ENCODE measurements at regions not wholly inside any gene's neighbourhood (a gene's known extent, or its start where the extent isn't known, plus 50 kb on each side); places are given as distances from the start of the nearest gene placed in this dataset.

DNA sequence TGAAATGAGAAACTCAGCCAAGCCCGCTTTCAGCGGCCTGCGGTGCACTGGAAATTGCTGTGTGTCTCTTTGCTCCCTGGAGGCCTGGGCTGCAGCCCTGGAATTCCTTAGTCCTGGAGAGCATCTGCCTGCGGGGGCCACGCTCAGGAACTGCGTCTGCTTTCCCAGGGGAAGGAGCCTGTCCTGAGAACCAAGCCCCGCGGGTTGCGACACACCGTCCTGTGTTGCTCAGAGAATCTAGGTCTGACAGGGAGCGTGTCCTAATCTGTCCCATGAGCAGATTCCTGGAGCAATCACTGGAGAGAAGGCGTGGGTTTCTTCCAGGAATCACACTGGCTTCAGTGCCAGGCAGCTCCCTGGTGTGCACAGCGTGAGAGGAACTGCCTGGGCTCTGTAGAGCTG lies 708.1 kb downstream of the BRD1 start:
- DNase-seq (ENCODE audit: low spot score): no peak

- DNase-seq (ENCODE audit: low spot score): no peak
Measured at GRCh38 chr22:49118065-49118464, 709.6 kb downstream of the BRD1 start.

DNA sequence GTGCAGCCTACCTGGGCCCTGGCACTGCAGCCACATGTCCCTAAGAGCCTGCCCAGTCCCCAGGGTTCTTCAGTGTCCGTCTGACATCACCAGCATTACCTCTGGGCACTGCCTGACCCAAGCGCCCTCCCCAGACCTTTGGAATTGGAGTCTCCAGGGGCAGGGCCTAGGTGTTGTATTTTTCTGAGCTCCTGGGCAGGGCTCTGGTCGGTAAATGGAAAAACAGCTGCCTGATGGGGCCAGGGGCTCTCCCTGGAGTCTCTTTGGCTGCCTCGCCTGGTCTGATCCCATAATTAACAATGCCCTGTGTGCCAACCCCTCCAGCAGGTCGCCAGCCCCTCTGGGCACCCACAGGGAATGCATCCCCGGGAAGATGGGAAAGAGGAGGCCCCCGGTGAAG lies 710.2 kb downstream of the BRD1 start:
- DNase-seq (ENCODE audit: low spot score): no peak

DNA sequence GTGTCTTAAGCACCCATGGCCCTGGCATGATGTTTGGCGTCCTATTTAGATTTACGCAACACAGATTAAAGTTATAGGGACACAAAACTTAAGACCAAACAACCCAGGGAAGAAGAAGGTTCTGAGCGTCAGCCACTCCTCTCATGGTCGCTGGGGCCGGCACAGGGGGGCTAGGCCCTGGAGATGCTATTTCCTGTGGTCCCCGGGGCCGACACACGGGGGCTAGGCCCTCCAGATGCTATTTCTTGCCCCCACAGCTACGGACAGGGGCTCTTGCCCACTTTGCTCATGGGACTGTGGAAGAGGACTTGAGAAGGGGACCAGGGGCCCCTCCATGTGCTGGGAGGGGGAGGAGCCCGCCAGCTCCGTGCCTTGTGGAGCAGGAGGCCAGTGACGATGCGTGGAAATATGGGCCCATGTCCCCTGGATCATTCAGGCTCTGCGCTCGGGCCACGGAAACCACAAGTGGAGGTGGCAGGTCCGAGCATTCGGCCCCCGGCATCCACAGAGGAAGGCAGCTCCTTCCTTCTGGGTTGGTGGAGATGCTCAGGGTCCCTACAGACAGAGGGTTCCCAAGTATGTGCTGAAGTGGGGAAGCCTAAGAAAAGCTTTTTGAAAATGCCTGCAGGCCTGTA lies 711.1 kb downstream of the BRD1 start:
- no peak for DNase-seq (ENCODE audit: low spot score)

GRCh38 chr22:49116021-49116420 lies 711.7 kb downstream of the BRD1 start:
- no peak for DNase-seq (ENCODE audit: low spot score)

DNA sequence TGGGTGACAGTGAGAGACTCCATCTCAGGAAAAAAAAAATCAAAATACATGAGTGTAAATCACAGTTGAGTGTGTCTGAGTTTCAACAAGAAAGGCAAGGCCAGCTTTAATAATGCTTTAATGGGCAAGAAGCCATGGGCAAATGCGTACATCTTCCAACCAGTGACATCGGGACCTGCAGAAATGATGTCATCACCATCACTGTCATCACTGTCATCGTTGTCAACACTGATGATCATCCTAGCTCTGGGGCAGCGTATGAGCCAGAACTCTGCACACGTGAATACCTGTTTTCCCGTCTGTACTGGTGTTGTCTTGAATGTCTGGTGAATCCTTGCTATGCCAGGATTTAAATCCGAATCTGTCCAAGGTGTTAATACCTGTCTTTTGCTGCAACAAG lies 712.5 kb downstream of the BRD1 start:
- DNase-seq (ENCODE audit: low spot score): no peak

DNA sequence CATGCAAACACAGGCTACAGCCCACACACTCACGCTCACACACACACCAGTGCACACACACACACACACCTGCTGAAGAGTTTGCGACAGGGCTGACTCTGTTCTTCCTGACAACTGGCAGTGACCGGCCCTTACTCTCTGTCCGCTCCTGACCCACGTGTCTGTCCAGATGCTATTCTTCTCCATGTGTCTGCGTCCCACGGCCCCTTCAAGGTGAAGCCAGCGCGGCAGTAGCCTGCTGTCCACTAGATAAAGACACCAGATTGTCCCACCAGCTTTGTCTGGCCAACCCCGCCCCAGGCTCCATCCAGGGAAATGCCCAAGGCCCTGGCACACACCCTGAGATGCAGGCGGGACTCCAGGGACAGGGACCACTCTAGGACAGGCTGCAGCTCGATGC lies 713.9 kb downstream of the BRD1 start:
- no peak for DNase-seq (ENCODE audit: low spot score)

DNA sequence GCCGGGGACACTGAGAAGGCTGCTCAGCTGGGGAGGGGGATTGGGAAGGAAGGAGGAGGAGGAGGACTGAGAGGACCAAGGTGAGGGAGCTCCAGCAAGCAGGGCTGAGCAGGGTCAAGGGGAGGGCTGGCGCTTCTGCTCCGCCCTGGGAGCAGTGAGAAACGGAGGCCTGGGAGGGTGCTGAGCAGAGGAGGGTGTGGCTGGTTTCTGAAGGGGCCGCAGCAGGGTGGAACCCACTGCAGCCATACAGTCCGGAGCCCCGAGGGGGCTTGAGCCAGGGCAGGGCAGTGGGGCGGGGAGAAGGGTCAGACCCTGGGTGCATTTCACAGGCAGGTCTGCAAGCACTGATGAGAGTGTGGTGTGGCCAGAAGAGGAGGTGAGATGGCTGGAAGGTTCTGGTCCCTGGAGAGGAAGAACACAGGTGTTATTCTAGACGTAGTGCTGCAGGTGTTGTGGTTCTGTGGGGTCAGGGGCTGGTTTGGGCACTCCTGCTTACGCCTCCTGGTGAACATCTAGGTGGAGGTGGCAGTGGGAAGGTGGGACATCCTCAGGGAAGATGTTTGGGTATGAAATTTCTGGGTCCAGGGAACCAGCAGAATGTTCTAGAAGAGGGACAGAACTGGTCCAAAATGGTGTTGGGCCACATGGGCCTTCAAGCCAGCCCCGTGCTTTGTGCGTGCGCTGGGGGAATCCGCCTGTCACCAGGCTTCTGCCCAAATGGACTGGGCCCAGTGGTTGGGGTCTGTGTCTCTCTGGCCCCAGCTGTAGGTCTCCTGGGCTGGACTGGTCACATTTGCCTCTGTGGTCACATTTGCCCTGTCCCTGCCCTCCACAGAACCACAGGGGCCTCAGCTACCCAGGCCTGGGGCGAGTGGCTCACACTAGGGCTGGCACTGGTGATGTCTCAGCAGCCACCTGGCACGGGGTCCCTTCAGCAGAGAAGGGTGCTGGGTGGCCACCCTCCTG lies 714.7 kb downstream of the BRD1 start:
- no peak for DNase-seq (ENCODE audit: low spot score)

DNA sequence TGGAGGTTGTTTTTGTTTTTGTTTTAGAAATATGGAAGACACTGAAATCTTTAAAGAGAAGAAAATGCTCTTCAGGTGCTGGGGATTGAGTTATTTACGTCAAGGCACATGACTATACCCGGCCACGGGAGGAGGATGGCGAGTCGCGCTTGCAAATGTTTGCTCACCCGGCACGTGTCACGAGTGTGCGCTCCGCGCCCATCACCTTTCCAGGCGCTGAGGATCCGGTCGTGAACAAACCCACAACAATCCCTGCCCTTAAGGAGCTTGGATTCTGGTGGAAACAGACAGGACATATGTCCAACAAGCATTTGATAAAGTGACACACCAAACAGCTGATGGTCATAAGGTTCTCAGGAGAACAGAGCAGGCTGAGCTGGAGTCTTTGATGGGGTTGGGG lies 715.5 kb downstream of the BRD1 start:
- no peak for DNase-seq (ENCODE audit: low spot score)

DNA sequence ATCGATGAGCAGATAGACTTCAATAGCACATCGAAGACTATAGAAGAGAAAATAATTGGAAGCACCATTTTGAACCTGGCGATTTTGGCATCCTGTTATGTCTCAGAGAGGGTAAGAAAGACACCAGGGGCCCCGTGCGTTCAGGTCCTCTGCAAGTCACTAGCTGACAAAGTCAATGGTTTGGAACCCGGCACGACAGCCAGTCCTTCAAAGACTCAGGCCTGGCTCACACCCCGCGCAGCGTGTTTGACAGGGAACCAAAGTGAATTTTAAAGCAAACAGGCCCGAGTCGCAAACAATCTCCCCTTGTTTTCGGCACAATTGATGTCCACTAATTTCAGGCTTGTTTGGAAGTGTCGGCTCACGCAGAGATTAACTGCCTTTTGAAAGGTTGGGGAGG lies 716.6 kb downstream of the BRD1 start:
- no peak for DNase-seq (ENCODE audit: low spot score)

DNA sequence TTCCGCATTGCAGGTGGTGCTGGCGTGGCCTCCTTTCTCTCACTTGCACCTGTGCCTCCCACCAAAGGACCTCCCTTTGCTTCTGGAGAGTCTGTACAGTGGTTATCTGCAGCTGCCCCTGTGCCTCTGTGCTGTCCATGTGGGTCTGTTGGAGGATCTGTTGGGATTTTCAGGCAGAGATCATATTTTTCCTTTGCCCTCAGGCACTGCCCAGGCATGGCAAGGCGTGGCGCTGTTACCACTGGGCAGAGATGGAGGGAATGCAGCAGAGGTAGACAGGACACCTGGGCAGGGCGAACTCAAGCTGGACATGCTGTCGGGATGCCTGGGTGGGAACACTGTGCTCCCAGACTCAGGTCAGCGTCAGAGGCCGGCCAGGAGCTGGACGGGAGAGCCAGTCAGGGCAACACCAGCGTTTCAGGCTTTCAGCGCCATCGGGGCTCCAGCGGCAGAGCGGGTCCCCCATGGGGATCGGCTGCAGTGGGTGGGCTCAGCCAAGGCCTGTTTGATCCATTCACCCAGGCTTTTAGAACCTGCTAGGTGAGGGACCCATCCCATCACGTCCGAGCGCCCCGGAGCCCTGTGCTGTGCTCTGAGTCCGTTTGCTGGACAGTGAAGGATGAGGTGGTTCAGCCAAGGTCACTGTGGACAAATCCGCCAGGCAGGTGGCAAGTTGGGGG lies 718.9 kb downstream of the BRD1 start:
- no peak for DNase-seq (ENCODE audit: low spot score)

GRCh38 chr22:49107961-49108530 lies 719.6 kb downstream of the BRD1 start:
- DNase-seq (ENCODE audit: low spot score): no peak

DNA sequence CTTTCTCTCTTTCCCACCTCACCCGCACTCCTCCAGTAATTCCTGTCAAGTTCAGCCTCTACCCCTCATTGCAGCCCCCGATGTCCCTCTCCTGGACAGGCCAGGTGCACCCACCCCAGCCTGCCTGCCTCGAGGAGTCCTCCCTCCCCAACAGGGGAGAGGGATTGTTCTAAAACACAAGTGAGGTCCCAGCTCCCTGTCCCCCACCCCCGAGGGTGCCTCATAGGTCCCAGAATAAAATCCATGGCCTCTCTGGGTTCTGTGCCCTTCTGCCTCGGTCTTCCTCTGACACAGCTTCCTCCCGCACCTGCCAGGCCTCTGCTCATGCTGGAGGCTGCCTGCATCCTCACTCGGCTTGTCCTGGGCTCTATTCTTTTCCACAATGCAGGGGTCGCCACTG lies 720.1 kb downstream of the BRD1 start:
- no peak for DNase-seq (ENCODE audit: low spot score)

- no peak for DNase-seq (ENCODE audit: low spot score)
Measured at GRCh38 chr22:49106842-49107152, 720.9 kb downstream of the BRD1 start.

DNA sequence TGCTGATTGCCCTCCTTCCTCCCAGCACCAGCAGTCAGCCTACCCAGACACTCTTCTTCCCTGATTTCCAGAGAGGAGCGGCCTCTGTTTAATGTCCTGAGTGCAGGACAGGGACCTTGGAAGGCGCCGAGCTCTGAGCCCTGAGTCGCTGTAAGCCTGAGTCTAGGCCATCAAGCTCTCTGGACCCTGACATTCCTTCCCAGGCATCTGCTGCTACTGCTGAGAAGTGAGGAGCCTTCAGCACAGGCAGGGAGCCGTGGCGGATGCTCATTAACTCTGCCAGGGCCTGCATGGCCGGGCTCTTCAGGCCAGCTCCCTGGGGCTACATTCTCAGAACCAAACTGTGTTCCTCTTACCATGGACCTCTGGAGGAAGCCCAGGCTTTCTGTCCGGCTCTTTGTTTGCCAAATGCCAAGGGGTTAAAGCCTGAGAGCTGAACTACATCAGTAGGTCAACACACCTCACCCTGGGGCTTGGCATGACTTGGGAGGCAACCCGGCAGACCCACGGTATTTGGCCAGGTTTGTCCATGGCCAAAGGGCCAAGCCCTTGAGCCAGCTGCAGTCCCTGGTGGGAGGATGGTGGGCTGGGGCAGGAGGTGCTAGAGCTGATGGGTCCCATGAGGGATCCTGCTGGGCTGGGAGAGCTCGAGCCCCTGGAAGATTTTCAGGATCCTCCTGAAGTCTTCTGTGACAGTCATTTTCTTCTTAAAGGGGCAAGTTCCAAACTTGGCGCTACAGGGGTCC lies 721.4 kb downstream of the BRD1 start:
- DNase-seq (ENCODE audit: low spot score): no peak

GRCh38 chr22:49104434-49104833 lies 723.2 kb downstream of the BRD1 start:
- no peak for DNase-seq (ENCODE audit: low spot score)

DNA sequence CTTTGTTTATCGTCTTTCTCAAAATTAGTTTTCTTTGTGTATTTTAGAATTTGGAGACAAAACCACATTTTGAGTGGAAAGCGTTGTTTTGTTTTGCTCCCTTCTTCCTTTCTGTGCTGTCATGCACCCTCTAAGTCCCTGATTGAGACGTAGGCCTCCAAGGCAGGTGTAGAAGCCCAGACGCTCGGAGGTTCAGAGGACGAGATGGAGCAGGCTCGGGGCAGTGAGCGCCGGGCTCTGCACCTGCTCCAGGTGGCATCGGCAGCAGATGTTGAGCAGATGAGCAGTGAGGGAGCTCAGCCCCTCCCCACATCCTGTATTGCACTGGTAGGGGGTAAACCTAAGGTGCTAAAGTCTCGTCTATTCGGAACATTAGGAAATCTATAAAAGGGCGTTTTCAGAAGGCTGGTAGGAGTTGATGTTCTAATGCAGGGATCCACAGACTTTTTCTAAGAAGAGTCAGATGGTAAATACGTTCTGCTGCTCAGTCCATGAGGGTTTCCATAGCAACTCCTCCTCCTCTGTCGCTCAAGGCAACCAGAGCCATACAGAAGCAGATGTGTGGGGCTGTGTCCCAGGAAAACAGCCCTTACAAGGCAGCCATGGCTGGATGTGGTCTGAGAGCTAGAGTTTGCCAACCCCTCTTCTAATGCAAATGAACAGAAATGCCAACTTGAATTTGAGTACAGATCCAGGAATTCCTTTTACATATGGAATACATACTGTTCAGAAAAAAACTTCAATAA lies 724.2 kb downstream of the BRD1 start:
- DNase-seq (ENCODE audit: low spot score): no peak

GRCh38 chr22:49102367-49102766 lies 725.3 kb downstream of the BRD1 start:
- DNase-seq (ENCODE audit: low spot score): no peak

DNA sequence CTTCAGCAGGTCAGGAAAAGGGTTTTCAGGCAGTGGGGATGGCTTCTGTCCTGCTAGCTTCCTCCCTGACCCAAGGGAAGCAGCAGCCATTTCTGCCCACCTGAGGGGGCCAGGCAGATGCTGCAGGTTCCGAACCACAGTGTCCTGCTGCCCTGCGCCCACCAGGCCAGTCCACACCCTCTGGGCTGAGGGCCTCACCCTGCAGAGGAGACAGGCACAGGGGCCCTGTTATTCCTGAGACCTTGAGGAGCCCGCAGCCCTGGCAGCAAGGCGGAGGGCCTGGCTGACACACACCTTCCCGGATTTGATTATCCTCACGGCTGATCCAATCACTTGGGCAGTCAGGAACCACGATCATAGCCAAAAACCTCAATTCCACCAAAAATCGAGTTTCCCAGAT lies 725.8 kb downstream of the BRD1 start:
- no peak for DNase-seq (ENCODE audit: low spot score)

GRCh38 chr22:49101225-49101624 lies 726.4 kb downstream of the BRD1 start:
- DNase-seq (ENCODE audit: low spot score): no peak

GRCh38 chr22:49100773-49101172 lies 726.9 kb downstream of the BRD1 start:
- DNase-seq (ENCODE audit: low spot score): no peak

Measured in HT-29 (cell line).